GM23338 (cell line): ENCODE measurements at regions not wholly inside any gene's neighbourhood (a gene's known extent, or its start where the extent isn't known, plus 50 kb on each side); places are given as distances from the start of the nearest gene placed in this dataset.

Experiments
- ATAC-seq: fragments of 200-7000 bp; cut with Tn5 transposase; 3 replicates; pipeline ENCODE4 v1.9.1; 2020
- DNase-seq: peaks from one replicate; pipeline ENCODE4 v3.0.0-alpha.2; 2015; ENCODE audit warnings: low spot score
- H2AFZ ChIP-seq: fragments of 200-600 bp; sonication (generic); 2 replicates; pipeline ENCODE4 v1.8.0; 2016; ENCODE audit warnings: antibody characterized with exemption, mild to moderate bottlenecking, moderate library complexity
- H3F3A ChIP-seq: fragments of 200-600 bp; sonication (generic); replicated peaks from 2 replicates; pipeline ENCODE4 v1.8.0; 2017; ENCODE audit warnings: antibody characterized with exemption, mixed run types, low read depth
- H3K27ac ChIP-seq: fragments of 200-600 bp; sonication (generic); 2 replicates; pipeline ENCODE4 v1.6.1; 2016; ENCODE audit warnings: low read depth
- H3K27me3 ChIP-seq: fragments of 200-600 bp; sonication (generic); 2 replicates; pipeline ENCODE4 v1.8.0; 2016; ENCODE audit warnings: mild to moderate bottlenecking, mixed run types, moderate library complexity; ENCODE audit not compliant: insufficient read depth
- H3K36me3 ChIP-seq: fragments of 200-600 bp; sonication (generic); 2 replicates; pipeline ENCODE4 v1.8.0; 2016; ENCODE audit warnings: mild to moderate bottlenecking; ENCODE audit not compliant: insufficient read depth
- H3K4me1 ChIP-seq: fragments of 200-600 bp; sonication (generic); 2 replicates; pipeline ENCODE4 v1.8.0; 2016; ENCODE audit warnings: mild to moderate bottlenecking, moderate library complexity; ENCODE audit not compliant: insufficient read depth
- H3K4me2 ChIP-seq: fragments of 200-600 bp; sonication (generic); 2 replicates; pipeline ENCODE4 v1.7.1; 2017; ENCODE audit warnings: mixed run types
- H3K4me3 ChIP-seq: fragments of 200-600 bp; sonication (generic); 2 replicates; pipeline ENCODE4 v1.6.1; 2016; ENCODE audit warnings: mixed run types
- H3K79me2 ChIP-seq: fragments of 200-600 bp; sonication (generic); replicated peaks from 2 replicates; pipeline ENCODE4 v1.8.0; 2017; ENCODE audit warnings: mild to moderate bottlenecking; ENCODE audit not compliant: insufficient read depth
- H3K9me2 ChIP-seq: fragments of 200-600 bp; sonication (generic); 2 replicates; pipeline ENCODE4 v1.8.0; 2017; ENCODE audit not compliant: insufficient read depth
- H4K20me1 ChIP-seq: fragments of 200-600 bp; sonication (generic); replicated peaks from 2 replicates; pipeline ENCODE4 v1.8.0; 2017; ENCODE audit warnings: mild to moderate bottlenecking; ENCODE audit not compliant: insufficient read depth
- H3K27ac Mint-ChIP-seq: 2 replicates; pipeline ENCODE4 v1.8.0; 2020; ENCODE audit warnings: inconsistent platforms, mild to moderate bottlenecking, moderate library complexity, mixed read lengths
- H3K27me3 Mint-ChIP-seq: 3 replicates; pipeline ENCODE4 v1.8.0; 2022; ENCODE audit warnings: low read depth, mild to moderate bottlenecking, moderate library complexity, mixed read lengths, inconsistent platforms; ENCODE audit not compliant: insufficient read depth, poor library complexity
- H3K36me3 Mint-ChIP-seq: 3 replicates; pipeline ENCODE4 v1.8.0; 2021; ENCODE audit warnings: low read depth, mild to moderate bottlenecking, inconsistent platforms, moderate library complexity, mixed read lengths
- H3K4me1 Mint-ChIP-seq: 3 replicates; pipeline ENCODE4 v1.8.0; 2020; ENCODE audit warnings: mild to moderate bottlenecking, inconsistent platforms, mixed read lengths
- H3K4me3 Mint-ChIP-seq: 3 replicates; pipeline ENCODE4 v1.8.0; 2021; ENCODE audit warnings: moderate library complexity, mild to moderate bottlenecking, inconsistent platforms, mixed read lengths
- H3K9me3 Mint-ChIP-seq: 3 replicates; pipeline ENCODE4 v1.8.0; 2020; ENCODE audit warnings: moderate library complexity, mild to moderate bottlenecking, inconsistent platforms, mixed read lengths
- CREB1 ChIP-seq: fragments of 250-450 bp; sonication (Bioruptor Pico); IDR thresholded peaks from 2 replicates; pipeline ENCODE4 v1.5.0; 2020; ENCODE audit warnings: low read depth, mild to moderate bottlenecking, moderate library complexity
- EZH2 ChIP-seq: fragments of 200-600 bp; sonication (generic); IDR thresholded peaks from one replicate; pipeline ENCODE4 v1.8.0; 2017; ENCODE audit warnings: antibody characterized with exemption, mild to moderate bottlenecking, low read depth; ENCODE audit not compliant: unreplicated experiment
- EZH2phosphoT487 ChIP-seq: fragments of 200-600 bp; sonication (generic); IDR thresholded peaks from one replicate; pipeline ENCODE4 v1.8.1; 2018; ENCODE audit warnings: antibody characterized with exemption; ENCODE audit not compliant: unreplicated experiment
- JUNB ChIP-seq: IDR thresholded peaks from one replicate; pipeline ENCODE4 v1.6.1; 2016; ENCODE audit warnings: antibody characterized with exemption; ENCODE audit not compliant: unreplicated experiment
- NANOG ChIP-seq: IDR thresholded peaks from 2 replicates; pipeline ENCODE4 v1.6.1; 2016; ENCODE audit warnings: antibody characterized with exemption, borderline replicate concordance
- POLR2AphosphoS5 ChIP-seq: IDR thresholded peaks from 2 replicates; pipeline ENCODE4 v1.6.1; 2016; ENCODE audit warnings: antibody characterized with exemption, low read depth
- STAT1 ChIP-seq: IDR thresholded peaks from one replicate; pipeline ENCODE4 v1.6.1; 2016; ENCODE audit warnings: antibody characterized with exemption; ENCODE audit not compliant: unreplicated experiment
- ZNF114 ChIP-seq: fragments of 250-450 bp; sonication (Bioruptor Pico); IDR thresholded peaks from 2 replicates; pipeline ENCODE4 v1.5.0; 2020; ENCODE audit warnings: mild to moderate bottlenecking, moderate library complexity
- ZNF331 ChIP-seq: fragments of 250-450 bp; sonication (Bioruptor Pico); IDR thresholded peaks from 2 replicates; pipeline ENCODE4 v1.5.0; 2020; ENCODE audit warnings: low read depth, mild to moderate bottlenecking, moderate library complexity
- TF ChIP-seq, protein P1 (sequence below), 2 experiments: fragments of 200-600 bp in 1 of 2; sonication (generic) in 1 of 2; conservative IDR thresholded peaks; 2 replicates each; pipeline versions ENCODE4 v1.5.1 to v1.6.1; 2016 to 2017; ENCODE audit warnings: antibody characterized with exemption in 2 of 2, low read depth in 2 of 2, mild to moderate bottlenecking in 2 of 2, moderate library complexity in 1 of 2
- TF ChIP-seq, protein P2 (sequence below): IDR thresholded peaks from 2 replicates; pipeline ENCODE4 v1.6.1; 2016; ENCODE audit warnings: antibody characterized with exemption
- TF ChIP-seq, protein P3 (sequence below): IDR thresholded peaks from one replicate; pipeline ENCODE4 v1.6.1; 2018; ENCODE audit warnings: antibody characterized with exemption; ENCODE audit not compliant: unreplicated experiment

DNA sequence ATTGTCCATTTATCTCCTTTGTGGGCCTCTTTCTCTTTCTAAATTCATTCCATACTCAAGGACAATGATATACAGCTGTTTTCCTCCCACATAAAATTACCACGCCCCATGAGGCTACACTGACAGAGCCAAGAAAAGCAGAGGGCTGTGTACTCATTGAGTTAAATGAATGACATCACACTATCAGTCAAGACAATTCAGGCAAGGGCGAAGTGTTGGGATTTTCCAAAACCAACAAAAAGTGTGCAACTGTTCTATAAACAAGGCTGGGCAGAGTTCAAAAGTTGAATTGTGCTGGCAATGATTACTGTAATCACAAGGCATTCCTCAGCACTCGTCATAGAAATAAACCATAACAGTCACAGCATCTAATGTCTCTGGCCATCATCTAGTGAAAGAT is 799.6 kb upstream of the DIAPH2 start:
- no peaks in the 10 kb centered on the region for H3K79me2 ChIP-seq
- no peak overlapping the region for H3K27ac Mint-ChIP-seq
- TF ChIP-seq JUNB (no peak), STAT1 (no peak), EZH2 (no peak), EZH2phosphoT487 (no peak)
- H3K4me3 Mint-ChIP-seq: no peak overlapping the region
- no peaks in the 10 kb centered on the region for H3F3A ChIP-seq
- H3K9me2 ChIP-seq: no peaks in the 10 kb centered on the region
- no peaks in the 10 kb centered on the region for H3K36me3 ChIP-seq
- ATAC-seq: no peak
- no peak overlapping the region for H3K4me2 ChIP-seq
- no peaks in the 10 kb centered on the region for H3K27me3 ChIP-seq
- no peak overlapping the region for H3K27ac ChIP-seq
- DNase-seq: no peak
- no peaks in the 10 kb centered on the region for H3K36me3 Mint-ChIP-seq
- no peaks in the 10 kb centered on the region for H3K4me1 ChIP-seq
- no peaks in the 10 kb centered on the region for H3K4me1 Mint-ChIP-seq
- H3K4me3 ChIP-seq: no peak overlapping the region
- no peaks in the 10 kb centered on the region for H4K20me1 ChIP-seq
- no peak overlapping the region for H2AFZ ChIP-seq
- H3K9me3 Mint-ChIP-seq: no peaks in the 10 kb centered on the region
- no peaks in the 10 kb centered on the region for H3K27me3 Mint-ChIP-seq

DNA sequence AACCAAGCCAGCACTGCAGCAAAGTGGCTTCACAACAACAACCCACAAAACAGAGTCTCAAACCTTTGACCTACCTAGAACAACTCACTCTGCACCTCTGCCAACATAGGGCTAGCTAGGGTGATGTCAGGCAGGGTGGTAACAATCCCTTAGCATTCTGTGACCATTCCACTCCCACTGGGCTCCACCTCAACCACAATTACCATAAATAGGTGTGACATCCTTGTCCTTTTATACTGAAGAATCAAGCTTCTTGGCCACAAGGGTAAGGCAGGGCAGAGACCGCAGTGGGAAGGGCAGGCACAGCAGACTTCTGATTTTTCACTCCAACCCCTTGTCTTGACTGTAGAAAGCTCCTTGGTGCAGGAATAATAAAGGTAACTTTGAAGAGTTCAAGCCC is 795.4 kb upstream of the DIAPH2 start:
- no peaks in the 10 kb centered on the region for H3F3A ChIP-seq
- Mint-ChIP-seq H3K4me1 (no peaks in the 10 kb centered on the region), H3K4me3 (no peak overlapping the region), H3K27ac (no peak overlapping the region), H3K27me3 (no peaks in the 10 kb centered on the region), H3K9me3 (no peaks in the 10 kb centered on the region), H3K36me3 (no peaks in the 10 kb centered on the region)
- 0 out of 2 replicates have a peak overlapping the region, but pooled peaks have one; percentile 23 for H2AFZ ChIP-seq
- H3K27me3 ChIP-seq: no peaks in the 10 kb centered on the region
- ATAC-seq: no peak
- H3K27ac ChIP-seq: no peak overlapping the region
- H4K20me1 ChIP-seq: no peaks in the 10 kb centered on the region
- H3K4me2 ChIP-seq: no peak overlapping the region
- no peaks in the 10 kb centered on the region for H3K79me2 ChIP-seq
- no peaks in the 10 kb centered on the region for H3K9me2 ChIP-seq
- DNase-seq: no peak
- H3K36me3 ChIP-seq: no peaks in the 10 kb centered on the region
- no peaks in the 10 kb centered on the region for H3K4me1 ChIP-seq
- H3K4me3 ChIP-seq: no peak overlapping the region
- TF ChIP-seq EZH2 (no peak), NANOG (no peak), ZNF331 (CRISPR knock-in tag) (no peak), ZNF114 (CRISPR knock-in tag) (no peak), EZH2phosphoT487 (no peak), CREB1 (CRISPR knock-in tag) (no peak), STAT1 (no peak), JUNB (no peak), POLR2AphosphoS5 (no peak)
- TF ChIP-seq, protein P1, sequence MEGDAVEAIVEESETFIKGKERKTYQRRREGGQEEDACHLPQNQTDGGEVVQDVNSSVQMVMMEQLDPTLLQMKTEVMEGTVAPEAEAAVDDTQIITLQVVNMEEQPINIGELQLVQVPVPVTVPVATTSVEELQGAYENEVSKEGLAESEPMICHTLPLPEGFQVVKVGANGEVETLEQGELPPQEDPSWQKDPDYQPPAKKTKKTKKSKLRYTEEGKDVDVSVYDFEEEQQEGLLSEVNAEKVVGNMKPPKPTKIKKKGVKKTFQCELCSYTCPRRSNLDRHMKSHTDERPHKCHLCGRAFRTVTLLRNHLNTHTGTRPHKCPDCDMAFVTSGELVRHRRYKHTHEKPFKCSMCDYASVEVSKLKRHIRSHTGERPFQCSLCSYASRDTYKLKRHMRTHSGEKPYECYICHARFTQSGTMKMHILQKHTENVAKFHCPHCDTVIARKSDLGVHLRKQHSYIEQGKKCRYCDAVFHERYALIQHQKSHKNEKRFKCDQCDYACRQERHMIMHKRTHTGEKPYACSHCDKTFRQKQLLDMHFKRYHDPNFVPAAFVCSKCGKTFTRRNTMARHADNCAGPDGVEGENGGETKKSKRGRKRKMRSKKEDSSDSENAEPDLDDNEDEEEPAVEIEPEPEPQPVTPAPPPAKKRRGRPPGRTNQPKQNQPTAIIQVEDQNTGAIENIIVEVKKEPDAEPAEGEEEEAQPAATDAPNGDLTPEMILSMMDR (conservative IDR thresholded peaks at IDR 0.05; ENCODE audit: low read depth in 2 of 2): no peak
- TF ChIP-seq, protein P2, sequence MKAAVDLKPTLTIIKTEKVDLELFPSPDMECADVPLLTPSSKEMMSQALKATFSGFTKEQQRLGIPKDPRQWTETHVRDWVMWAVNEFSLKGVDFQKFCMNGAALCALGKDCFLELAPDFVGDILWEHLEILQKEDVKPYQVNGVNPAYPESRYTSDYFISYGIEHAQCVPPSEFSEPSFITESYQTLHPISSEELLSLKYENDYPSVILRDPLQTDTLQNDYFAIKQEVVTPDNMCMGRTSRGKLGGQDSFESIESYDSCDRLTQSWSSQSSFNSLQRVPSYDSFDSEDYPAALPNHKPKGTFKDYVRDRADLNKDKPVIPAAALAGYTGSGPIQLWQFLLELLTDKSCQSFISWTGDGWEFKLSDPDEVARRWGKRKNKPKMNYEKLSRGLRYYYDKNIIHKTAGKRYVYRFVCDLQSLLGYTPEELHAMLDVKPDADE: no peak
- TF ChIP-seq, protein P3, sequence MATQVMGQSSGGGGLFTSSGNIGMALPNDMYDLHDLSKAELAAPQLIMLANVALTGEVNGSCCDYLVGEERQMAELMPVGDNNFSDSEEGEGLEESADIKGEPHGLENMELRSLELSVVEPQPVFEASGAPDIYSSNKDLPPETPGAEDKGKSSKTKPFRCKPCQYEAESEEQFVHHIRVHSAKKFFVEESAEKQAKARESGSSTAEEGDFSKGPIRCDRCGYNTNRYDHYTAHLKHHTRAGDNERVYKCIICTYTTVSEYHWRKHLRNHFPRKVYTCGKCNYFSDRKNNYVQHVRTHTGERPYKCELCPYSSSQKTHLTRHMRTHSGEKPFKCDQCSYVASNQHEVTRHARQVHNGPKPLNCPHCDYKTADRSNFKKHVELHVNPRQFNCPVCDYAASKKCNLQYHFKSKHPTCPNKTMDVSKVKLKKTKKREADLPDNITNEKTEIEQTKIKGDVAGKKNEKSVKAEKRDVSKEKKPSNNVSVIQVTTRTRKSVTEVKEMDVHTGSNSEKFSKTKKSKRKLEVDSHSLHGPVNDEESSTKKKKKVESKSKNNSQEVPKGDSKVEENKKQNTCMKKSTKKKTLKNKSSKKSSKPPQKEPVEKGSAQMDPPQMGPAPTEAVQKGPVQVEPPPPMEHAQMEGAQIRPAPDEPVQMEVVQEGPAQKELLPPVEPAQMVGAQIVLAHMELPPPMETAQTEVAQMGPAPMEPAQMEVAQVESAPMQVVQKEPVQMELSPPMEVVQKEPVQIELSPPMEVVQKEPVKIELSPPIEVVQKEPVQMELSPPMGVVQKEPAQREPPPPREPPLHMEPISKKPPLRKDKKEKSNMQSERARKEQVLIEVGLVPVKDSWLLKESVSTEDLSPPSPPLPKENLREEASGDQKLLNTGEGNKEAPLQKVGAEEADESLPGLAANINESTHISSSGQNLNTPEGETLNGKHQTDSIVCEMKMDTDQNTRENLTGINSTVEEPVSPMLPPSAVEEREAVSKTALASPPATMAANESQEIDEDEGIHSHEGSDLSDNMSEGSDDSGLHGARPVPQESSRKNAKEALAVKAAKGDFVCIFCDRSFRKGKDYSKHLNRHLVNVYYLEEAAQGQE: no peak
